Activated B cell treated with CpG ODN at 0.5 μM for 24 hours (primary cell): ENCODE measurements at regions not wholly inside any gene's neighbourhood (a gene's known extent, or its start where the extent isn't known, plus 50 kb on each side); places are given as distances from the start of the nearest gene placed in this dataset.

Source experiments
- ATAC-seq: fragments of 200-7000 bp; cut with Tn5 transposase; one replicate; pipeline ENCODE4 v1.10.0; 2021; ENCODE audit warnings: low read depth, mild to moderate bottlenecking, moderate library complexity
- CTCF ChIA-PET: fragments of 350-600 bp; sonication (Branson Sonifier 250); formaldehyde crosslinking; loops from one replicate; lab custom pipeline; 2021; ENCODE audit warnings: antibody characterized with exemption; lab: Charles Lee
- POLR2A ChIA-PET: fragments of 350-600 bp; sonication (Branson Sonifier 250); formaldehyde crosslinking; loops from one replicate; lab custom pipeline; 2021; ENCODE audit warnings: antibody characterized with exemption; lab: Charles Lee
- DNase-seq: peaks from one replicate; pipeline ENCODE4 v3.0.0; 2022
- H3K27ac Mint-ChIP-seq: one replicate; pipeline ENCODE4 v1.8.0; 2020; ENCODE audit warnings: mixed read lengths
- H3K27me3 Mint-ChIP-seq: one replicate; pipeline ENCODE4 v1.8.0; 2021; ENCODE audit warnings: mixed read lengths
- H3K36me3 Mint-ChIP-seq: one replicate; pipeline ENCODE4 v1.8.0; 2021; ENCODE audit warnings: low read depth, mixed read lengths
- H3K4me1 Mint-ChIP-seq: one replicate; pipeline ENCODE4 v1.8.0; 2021; ENCODE audit warnings: mixed read lengths
- H3K4me3 Mint-ChIP-seq: one replicate; pipeline ENCODE4 v1.8.0; 2020; ENCODE audit warnings: mild to moderate bottlenecking, mixed read lengths
- H3K9me3 Mint-ChIP-seq: one replicate; pipeline ENCODE4 v1.8.0; 2020; ENCODE audit warnings: mixed read lengths
- intact Hi-C: fragments of 100-400 bp; cut with micrococcal nuclease; formaldehyde crosslinking; loops from one replicate; pipeline ENCODE4 v1.15.1; 2024
- TF ChIP-seq, protein P1 (sequence below): fragments of 200-600 bp; IDR thresholded peaks from one replicate; pipeline ENCODE4 v1.8.0; 2022; ENCODE audit warnings: antibody characterized with exemption, mild to moderate bottlenecking

- DNase-seq (no peak), ATAC-seq (no peak)
- Mint-ChIP-seq H3K27me3 (no peaks in the 10 kb centered on the region), H3K4me3 (no peak overlapping the region), H3K27ac (no peak overlapping the region), H3K4me1 (peaks cover 46% of the 10 kb centered on the region), H3K9me3 (no peaks in the 10 kb centered on the region), H3K36me3 (peaks cover 36% of the 10 kb centered on the region)
- POLR2A ChIA-PET: interaction anchor here (0.6 to 16.0 kb wide), 3 partner anchors 10 to 789 kb away, joined by 3 to 1044 read pairs (median 4); no protein-coding TSS in a partner anchor
- intact Hi-C loops: no loop called here
- TF ChIP-seq, protein P1, sequence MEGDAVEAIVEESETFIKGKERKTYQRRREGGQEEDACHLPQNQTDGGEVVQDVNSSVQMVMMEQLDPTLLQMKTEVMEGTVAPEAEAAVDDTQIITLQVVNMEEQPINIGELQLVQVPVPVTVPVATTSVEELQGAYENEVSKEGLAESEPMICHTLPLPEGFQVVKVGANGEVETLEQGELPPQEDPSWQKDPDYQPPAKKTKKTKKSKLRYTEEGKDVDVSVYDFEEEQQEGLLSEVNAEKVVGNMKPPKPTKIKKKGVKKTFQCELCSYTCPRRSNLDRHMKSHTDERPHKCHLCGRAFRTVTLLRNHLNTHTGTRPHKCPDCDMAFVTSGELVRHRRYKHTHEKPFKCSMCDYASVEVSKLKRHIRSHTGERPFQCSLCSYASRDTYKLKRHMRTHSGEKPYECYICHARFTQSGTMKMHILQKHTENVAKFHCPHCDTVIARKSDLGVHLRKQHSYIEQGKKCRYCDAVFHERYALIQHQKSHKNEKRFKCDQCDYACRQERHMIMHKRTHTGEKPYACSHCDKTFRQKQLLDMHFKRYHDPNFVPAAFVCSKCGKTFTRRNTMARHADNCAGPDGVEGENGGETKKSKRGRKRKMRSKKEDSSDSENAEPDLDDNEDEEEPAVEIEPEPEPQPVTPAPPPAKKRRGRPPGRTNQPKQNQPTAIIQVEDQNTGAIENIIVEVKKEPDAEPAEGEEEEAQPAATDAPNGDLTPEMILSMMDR: no peak
- CTCF ChIA-PET: interaction anchor here (1.4 kb wide), 1 partner anchor 35 kb away, joined by 5 read pairs; no protein-coding TSS in a partner anchor
Observed at GRCh38 chr13:50119591-50119990, 104.3 kb downstream of the KCNRG start.

DNA sequence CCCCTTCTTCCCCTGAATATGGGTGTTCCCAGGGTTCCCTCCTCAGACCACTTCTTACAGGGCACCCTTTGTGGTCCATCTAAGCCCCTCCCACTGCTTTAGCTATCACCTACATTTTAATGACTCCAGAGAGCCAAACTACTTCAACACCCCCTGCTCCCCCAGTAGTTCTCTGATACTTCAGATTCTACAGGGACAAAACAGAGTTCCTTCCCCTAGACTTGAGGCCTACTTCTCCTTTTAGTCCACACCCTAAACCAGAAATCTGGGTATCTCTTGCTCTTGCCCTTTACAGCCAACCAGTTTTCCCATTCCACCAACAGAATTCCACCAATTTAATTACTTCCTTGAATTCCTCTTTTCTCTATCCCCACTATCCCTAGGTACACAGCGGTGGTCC is 107.2 kb downstream of the KCNRG start:
- intact Hi-C loops: loop anchor here (1.0 to 10.0 kb wide), 5 partner anchors 8 to 680 kb away; partner anchors contain the start of genes CAB39L and SETDB2
- H3K27me3 Mint-ChIP-seq: no peaks in the 10 kb centered on the region
- ATAC-seq (no peak), DNase-seq (no peak)
- ChIA-PET POLR2A (interaction anchor here (0.6 to 16.0 kb wide), 7 partner anchors 11 to 678 kb away, joined by 3 to 1044 read pairs (median 14); partner anchors contain the start of gene TRIM13), CTCF (interaction anchor here (0.7 to 1.3 kb wide), 2 partner anchors 38 to 53 kb away, joined by 3 to 7 read pairs; no protein-coding TSS in a partner anchor)
- peaks cover 35% of the 10 kb centered on the region for H3K36me3 Mint-ChIP-seq
- peaks cover 54% of the 10 kb centered on the region for H3K4me1 Mint-ChIP-seq
- H3K9me3 Mint-ChIP-seq: no peaks in the 10 kb centered on the region
- TF ChIP-seq, protein P1: no peak
- H3K27ac Mint-ChIP-seq: peak overlapping the region; percentile 95
- peak overlapping the region; percentile 87 for H3K4me3 Mint-ChIP-seq

GRCh38 chr13:50123002-50123401 is 107.8 kb downstream of the KCNRG start:
- DNase-seq (no peak), ATAC-seq (no peak)
- H3K4me1 Mint-ChIP-seq: peaks cover 58% of the 10 kb centered on the region
- TF ChIP-seq, protein P1: no peak
- H3K9me3 Mint-ChIP-seq: no peaks in the 10 kb centered on the region
- CTCF ChIA-PET: interaction anchor here (1.0 to 4.3 kb wide), 7 partner anchors 15 to 788 kb away, joined by 4 to 41 read pairs (median 12); partner anchors contain the start of gene TRIM13
- intact Hi-C loops: loop anchor here (1.0 to 10.0 kb wide), 4 partner anchors 8 to 681 kb away; partner anchors contain the start of genes CAB39L and SETDB2
- H3K4me3 Mint-ChIP-seq: peak overlapping the region; percentile 87
- peak overlapping the region; percentile 95 for H3K27ac Mint-ChIP-seq
- H3K27me3 Mint-ChIP-seq: no peaks in the 10 kb centered on the region
- POLR2A ChIA-PET: interaction anchor here (0.6 to 16.0 kb wide), 34 partner anchors 8 to 789 kb away, joined by 3 to 1044 read pairs (median 31); partner anchors contain the start of genes RNASEH2B, SPRYD7 and TRIM13
- H3K36me3 Mint-ChIP-seq: peaks cover 35% of the 10 kb centered on the region

- Mint-ChIP-seq H3K27ac (peak overlapping the region; percentile 95), H3K9me3 (no peaks in the 10 kb centered on the region), H3K4me3 (peak overlapping the region; percentile 87), H3K27me3 (peaks cover 2% of the 10 kb centered on the region), H3K36me3 (peaks cover 33% of the 10 kb centered on the region), H3K4me1 (peaks cover 61% of the 10 kb centered on the region)
- ChIA-PET CTCF (interaction anchor here (1.0 to 4.3 kb wide), 9 partner anchors 16 to 788 kb away, joined by 3 to 41 read pairs (median 12); partner anchors contain the start of gene TRIM13), POLR2A (interaction anchor here (0.6 to 16.0 kb wide), 44 partner anchors 9 to 788 kb away, joined by 3 to 1044 read pairs (median 22); partner anchors contain the start of genes KPNA3, RNASEH2B, SPRYD7 and TRIM13)
- ATAC-seq (peak; percentile 3), DNase-seq (no peak)
- intact Hi-C loops: loop anchor here (1.0 to 10.0 kb wide), 4 partner anchors 8 to 681 kb away; partner anchors contain the start of genes CAB39L and SETDB2
- TF ChIP-seq, protein P1: no peak
Observed at GRCh38 chr13:50123515-50123861, 108.2 kb downstream of the KCNRG start.
